ENCODE measurements at regions not wholly inside any gene's neighbourhood (a gene's known extent, or its start where the extent isn't known, plus 50 kb on each side); places are given as distances from the start of the nearest gene placed in this dataset.

DNA sequence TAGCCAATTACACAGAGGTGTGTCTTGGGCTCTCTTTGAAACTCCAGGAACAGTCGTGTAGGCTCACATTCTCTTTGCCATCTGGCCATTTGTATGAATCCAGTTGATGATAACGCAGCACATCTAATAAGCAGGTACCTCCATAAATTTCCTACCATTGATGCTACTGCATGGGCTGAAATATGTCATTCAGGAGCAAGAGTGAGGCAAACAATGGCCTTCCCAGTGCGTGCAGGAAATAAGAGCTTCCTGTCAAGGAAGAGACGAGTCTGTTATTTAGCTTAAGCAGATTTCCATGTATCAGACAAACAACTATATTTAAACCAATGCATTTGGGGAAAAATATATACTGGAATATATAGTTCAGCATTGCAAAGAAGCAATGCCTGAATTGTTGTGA lies 102.1 kb upstream of the MXRA5 start:
- no peak overlapping the region for H3K4me3 ChIP-seq (ENCODE audit: low read depth, low read length, poor library complexity, severe bottlenecking)
- CTCF ChIA-PET, result no interaction called here
- intact Hi-C loops (cut with micrococcal nuclease; ENCODE audit: unreplicated experiment), result no loop called here
- no peak for DNase-seq (ENCODE audit: low spot score)
- no peak for TF ChIP-seq CTCF (conservative IDR thresholded peaks at IDR 0.05; ENCODE audit: low read depth, low read length)
- POLR2A ChIA-PET (ENCODE audit: low non-redundant PET), result no interaction called here
- H3K27me3 ChIP-seq (replicated peaks; ENCODE audit: insufficient read depth, low read depth, low read length, poor library complexity), result no peaks in the 10 kb centered on the region
- no peaks in the 10 kb centered on the region for H3K9me3 ChIP-seq (ENCODE audit: low read depth, low read length, poor library complexity, severe bottlenecking)
- no peaks in the 10 kb centered on the region for H3K4me1 ChIP-seq (ENCODE audit: insufficient read depth, low read length, poor library complexity, severe bottlenecking)
- BruUV-seq (replicated peaks), result no TSS peak
- no peak overlapping the region for H3K27ac ChIP-seq (ENCODE audit: low read depth, low read length, poor library complexity, severe bottlenecking)
- H3K36me3 ChIP-seq (ENCODE audit: insufficient read depth, low read length, poor library complexity, severe bottlenecking), result no peaks in the 10 kb centered on the region

GRCh38 chrX:3445806-3446490 lies 99.5 kb upstream of the MXRA5 start:
- Histone ChIP-seq H3K36me3 (ENCODE audit: insufficient read depth, low read length, poor library complexity, severe bottlenecking) (no peaks in the 10 kb centered on the region), H3K9me3 (ENCODE audit: low read depth, low read length, poor library complexity, severe bottlenecking) (no peaks in the 10 kb centered on the region), H3K27ac (ENCODE audit: low read depth, low read length, poor library complexity, severe bottlenecking) (no peak overlapping the region), H3K4me3 (ENCODE audit: low read depth, low read length, poor library complexity, severe bottlenecking) (no peak overlapping the region), H3K4me1 (ENCODE audit: insufficient read depth, low read length, poor library complexity, severe bottlenecking) (no peaks in the 10 kb centered on the region), H3K27me3 (replicated peaks; ENCODE audit: insufficient read depth, low read depth, low read length, poor library complexity) (no peaks in the 10 kb centered on the region)
- BruUV-seq (replicated peaks), result no TSS peak
- POLR2A ChIA-PET (ENCODE audit: low non-redundant PET), result interaction anchor here (0.6 kb wide), 1 partner anchor 69 kb away, joined by 4 read pairs; no protein-coding TSS in a partner anchor
- DNase-seq (ENCODE audit: low spot score), result no peak
- CTCF ChIA-PET, result no interaction called here
- TF ChIP-seq EZH2 (IDR thresholded peaks at IDR 0.05; ENCODE audit: borderline replicate concordance, low read depth, low read length, poor library complexity, severe bottlenecking) (no peak), CTCF (conservative IDR thresholded peaks at IDR 0.05; ENCODE audit: low read depth, low read length) (no peak)
- intact Hi-C loops (cut with micrococcal nuclease; ENCODE audit: unreplicated experiment), result no loop called here

- Histone ChIP-seq H3K36me3 (ENCODE audit: insufficient read depth, low read length, poor library complexity, severe bottlenecking) (no peaks in the 10 kb centered on the region), H3K4me1 (ENCODE audit: insufficient read depth, low read length, poor library complexity, severe bottlenecking) (no peaks in the 10 kb centered on the region), H3K27me3 (replicated peaks; ENCODE audit: insufficient read depth, low read depth, low read length, poor library complexity) (no peaks in the 10 kb centered on the region), H3K27ac (ENCODE audit: low read depth, low read length, poor library complexity, severe bottlenecking) (no peak overlapping the region), H3K9me3 (ENCODE audit: low read depth, low read length, poor library complexity, severe bottlenecking) (no peaks in the 10 kb centered on the region), H3K4me3 (ENCODE audit: low read depth, low read length, poor library complexity, severe bottlenecking) (no peak overlapping the region)
- no TSS peak for BruUV-seq (replicated peaks)
- intact Hi-C loops (cut with micrococcal nuclease; ENCODE audit: unreplicated experiment), result no loop called here
- no peak for TF ChIP-seq CTCF (conservative IDR thresholded peaks at IDR 0.05; ENCODE audit: low read depth, low read length)
- no peak for TF ChIP-seq EZH2 (IDR thresholded peaks at IDR 0.05; ENCODE audit: borderline replicate concordance, low read depth, low read length, poor library complexity, severe bottlenecking)
- ChIA-PET CTCF (no interaction called here), POLR2A (ENCODE audit: low non-redundant PET) (no interaction called here)
- no peak for DNase-seq (ENCODE audit: low spot score)
These were observed 96.7 kb upstream of the MXRA5 start for GRCh38 chrX:3443184-3443583.

Data from A673 (cell line).